ENCODE measurements at regions not wholly inside any gene's neighbourhood (a gene's known extent, or its start where the extent isn't known, plus 50 kb on each side); places are given as distances from the start of the nearest gene placed in this dataset.

DNA sequence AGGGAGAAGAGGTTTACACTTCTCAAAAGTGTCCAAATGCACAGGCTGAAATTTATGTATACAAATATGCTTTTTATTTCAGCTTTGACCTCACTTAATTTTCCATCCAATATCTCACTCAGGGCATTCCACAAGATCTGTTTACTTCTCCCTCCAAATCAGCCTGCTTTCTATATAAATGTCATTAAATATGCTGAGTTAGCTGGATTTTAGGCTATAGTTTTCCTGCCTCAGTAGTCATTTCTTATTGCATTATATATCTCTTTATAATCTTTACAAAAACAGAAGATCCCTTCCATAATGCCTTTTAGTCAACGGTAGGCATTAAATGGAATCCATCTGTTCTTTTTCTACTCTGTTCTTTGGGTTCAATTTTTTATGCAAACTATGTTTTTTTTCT is 71.7 kb upstream of the KCND2 start:
- Mint-ChIP-seq H3K27me3 (ENCODE audit: insufficient read depth, unreplicated experiment) (no peaks in the 10 kb centered on the region), H3K36me3 (ENCODE audit: insufficient read depth, unreplicated experiment) (no peaks in the 10 kb centered on the region), H3K27ac (ENCODE audit: unreplicated experiment) (no peak overlapping the region), H3K9me3 (ENCODE audit: unreplicated experiment) (no peaks in the 10 kb centered on the region), H3K4me1 (ENCODE audit: low read depth, unreplicated experiment) (no peaks in the 10 kb centered on the region), H3K4me3 (ENCODE audit: unreplicated experiment) (no peak overlapping the region)
- intact Hi-C loops (cut with micrococcal nuclease; ENCODE audit: unreplicated experiment), result no loop called here
- no peak for DNase-seq
- H3K4me1 ChIP-seq, result no peaks in the 10 kb centered on the region
- H3K27me3 ChIP-seq (replicated peaks; ENCODE audit: control insufficient read depth, insufficient read depth, low read length), result no peaks in the 10 kb centered on the region
- H3K36me3 ChIP-seq (ENCODE audit: control insufficient read depth, insufficient read depth, low read length), result no peaks in the 10 kb centered on the region
- ChIA-PET POLR2A (no interaction called here), CTCF (no interaction called here)
- TF ChIP-seq, protein P1, sequence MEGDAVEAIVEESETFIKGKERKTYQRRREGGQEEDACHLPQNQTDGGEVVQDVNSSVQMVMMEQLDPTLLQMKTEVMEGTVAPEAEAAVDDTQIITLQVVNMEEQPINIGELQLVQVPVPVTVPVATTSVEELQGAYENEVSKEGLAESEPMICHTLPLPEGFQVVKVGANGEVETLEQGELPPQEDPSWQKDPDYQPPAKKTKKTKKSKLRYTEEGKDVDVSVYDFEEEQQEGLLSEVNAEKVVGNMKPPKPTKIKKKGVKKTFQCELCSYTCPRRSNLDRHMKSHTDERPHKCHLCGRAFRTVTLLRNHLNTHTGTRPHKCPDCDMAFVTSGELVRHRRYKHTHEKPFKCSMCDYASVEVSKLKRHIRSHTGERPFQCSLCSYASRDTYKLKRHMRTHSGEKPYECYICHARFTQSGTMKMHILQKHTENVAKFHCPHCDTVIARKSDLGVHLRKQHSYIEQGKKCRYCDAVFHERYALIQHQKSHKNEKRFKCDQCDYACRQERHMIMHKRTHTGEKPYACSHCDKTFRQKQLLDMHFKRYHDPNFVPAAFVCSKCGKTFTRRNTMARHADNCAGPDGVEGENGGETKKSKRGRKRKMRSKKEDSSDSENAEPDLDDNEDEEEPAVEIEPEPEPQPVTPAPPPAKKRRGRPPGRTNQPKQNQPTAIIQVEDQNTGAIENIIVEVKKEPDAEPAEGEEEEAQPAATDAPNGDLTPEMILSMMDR (IDR thresholded peaks at IDR 0.05; ENCODE audit: insufficient read depth in 1 of 2, low read depth in 1 of 2, low read length in 1 of 2, severe bottlenecking in 1 of 2, unreplicated experiment in 1 of 2), result no peak
- no peak overlapping the region for H3K4me3 ChIP-seq (ENCODE audit: low read depth, low read length)
- no peaks in the 10 kb centered on the region for H3K9me3 ChIP-seq
- no TSS peak for BruUV-seq (replicated peaks)

DNA sequence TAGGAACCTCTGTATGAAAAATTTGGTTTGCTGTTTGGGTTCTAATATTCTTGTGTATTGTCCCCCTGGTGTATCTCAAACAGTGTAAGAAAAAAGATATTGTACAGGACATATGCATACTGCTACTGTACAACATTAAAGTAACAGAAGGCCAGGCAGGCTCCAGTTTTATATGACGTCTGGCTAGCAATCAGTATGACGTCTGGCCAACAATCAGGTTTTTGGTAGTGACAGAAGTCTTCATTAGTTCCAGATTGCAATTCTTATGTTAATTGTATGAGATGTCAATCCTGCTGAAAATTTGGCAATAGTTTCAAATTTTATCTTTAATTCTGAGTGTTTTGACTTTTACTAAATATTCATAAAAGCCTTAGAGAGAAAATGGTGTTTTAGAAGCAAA is 67.9 kb upstream of the KCND2 start:
- no TSS peak for BruUV-seq (replicated peaks)
- no peak overlapping the region for H3K4me3 ChIP-seq (ENCODE audit: low read depth, low read length)
- Mint-ChIP-seq H3K4me3 (ENCODE audit: unreplicated experiment) (no peak overlapping the region), H3K4me1 (ENCODE audit: low read depth, unreplicated experiment) (no peaks in the 10 kb centered on the region), H3K27me3 (ENCODE audit: insufficient read depth, unreplicated experiment) (no peaks in the 10 kb centered on the region), H3K27ac (ENCODE audit: unreplicated experiment) (no peak overlapping the region), H3K9me3 (ENCODE audit: unreplicated experiment) (no peaks in the 10 kb centered on the region), H3K36me3 (ENCODE audit: insufficient read depth, unreplicated experiment) (no peaks in the 10 kb centered on the region)
- intact Hi-C loops (cut with micrococcal nuclease; ENCODE audit: unreplicated experiment), result no loop called here
- TF ChIP-seq, protein P1 (IDR thresholded peaks at IDR 0.05; ENCODE audit: insufficient read depth in 1 of 2, low read depth in 1 of 2, low read length in 1 of 2, severe bottlenecking in 1 of 2, unreplicated experiment in 1 of 2), result no peak
- H3K9me3 ChIP-seq, result no peaks in the 10 kb centered on the region
- POLR2A ChIA-PET, result no interaction called here
- H3K36me3 ChIP-seq (ENCODE audit: control insufficient read depth, insufficient read depth, low read length), result no peaks in the 10 kb centered on the region
- H3K27me3 ChIP-seq (replicated peaks; ENCODE audit: control insufficient read depth, insufficient read depth, low read length), result no peaks in the 10 kb centered on the region
- DNase-seq, result no peak
- CTCF ChIA-PET, result no interaction called here
- H3K4me1 ChIP-seq, result no peaks in the 10 kb centered on the region

DNA sequence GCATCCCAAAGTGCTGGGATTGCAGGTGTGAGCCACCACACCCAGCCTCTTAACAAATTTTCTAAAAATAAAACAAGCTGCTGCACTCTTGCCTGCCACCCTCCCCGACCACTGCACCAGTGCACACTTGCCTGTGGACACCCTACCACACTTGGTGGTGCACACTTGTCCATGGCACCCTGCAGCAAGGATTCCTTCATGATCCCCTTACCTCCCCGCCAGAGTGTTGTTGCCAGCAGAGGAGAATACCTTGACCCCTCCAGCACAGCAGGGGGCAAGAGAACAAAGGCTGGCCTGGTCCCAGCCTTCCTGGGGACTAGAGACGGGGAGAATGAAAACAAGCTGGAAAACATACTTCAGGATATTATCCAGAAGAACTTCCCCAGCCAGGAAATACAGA is 65.9 kb upstream of the KCND2 start:
- TF ChIP-seq, protein P1 (IDR thresholded peaks at IDR 0.05; ENCODE audit: insufficient read depth in 1 of 2, low read depth in 1 of 2, low read length in 1 of 2, severe bottlenecking in 1 of 2, unreplicated experiment in 1 of 2), result no peak
- Histone ChIP-seq H3K4me1 (no peaks in the 10 kb centered on the region), H3K4me3 (ENCODE audit: low read depth, low read length) (no peak overlapping the region), H3K9me3 (no peaks in the 10 kb centered on the region), H3K27me3 (replicated peaks; ENCODE audit: control insufficient read depth, insufficient read depth, low read length) (no peaks in the 10 kb centered on the region), H3K36me3 (ENCODE audit: control insufficient read depth, insufficient read depth, low read length) (no peaks in the 10 kb centered on the region)
- Mint-ChIP-seq H3K4me3 (ENCODE audit: unreplicated experiment) (no peak overlapping the region), H3K27ac (ENCODE audit: unreplicated experiment) (no peak overlapping the region), H3K4me1 (ENCODE audit: low read depth, unreplicated experiment) (no peaks in the 10 kb centered on the region), H3K27me3 (ENCODE audit: insufficient read depth, unreplicated experiment) (no peaks in the 10 kb centered on the region), H3K9me3 (ENCODE audit: unreplicated experiment) (no peaks in the 10 kb centered on the region), H3K36me3 (ENCODE audit: insufficient read depth, unreplicated experiment) (no peaks in the 10 kb centered on the region)
- CTCF ChIA-PET, result no interaction called here
- no peak for DNase-seq
- POLR2A ChIA-PET, result no interaction called here
- intact Hi-C loops (cut with micrococcal nuclease; ENCODE audit: unreplicated experiment), result no loop called here
- BruUV-seq (replicated peaks), result no TSS peak

All from Caco-2 (cell line).